Thoracic aorta (tissue), 2 donors: ENCODE measurements at regions not wholly inside any gene's neighbourhood (a gene's known extent, or its start where the extent isn't known, plus 50 kb on each side); places are given as distances from the start of the nearest gene placed in this dataset.

ENCODE experiments used
- ATAC-seq: fragments of 150-250 bp; one replicate; pipeline ENCODE4 v1.8.0; 2017; ENCODE audit warnings: low read depth; ENCODE audit not compliant: insufficient number of reproducible peaks, low FRiP score
- DNase-seq: peaks from one replicate; pipeline ENCODE4 v3.0.0-alpha.2; 2020; ENCODE audit warnings: low spot score
- H3K27ac ChIP-seq, 2 donors: fragments of 200-600 bp; sonication (generic); 1 replicate in 1 of 2; 2 replicates in 1 of 2; pipeline ENCODE4 v1.5.1; 2016; ENCODE audit warnings: mild to moderate bottlenecking in 2 of 2, moderate library complexity in 2 of 2
- H3K27me3 ChIP-seq: fragments of 200-600 bp; sonication (generic); replicated peaks from 2 replicates; pipeline ENCODE4 v1.6.0; 2016; ENCODE audit warnings: mild to moderate bottlenecking; ENCODE audit not compliant: insufficient read depth
- H3K36me3 ChIP-seq: fragments of 200-600 bp; sonication (generic); one replicate; pipeline ENCODE4 v1.5.1; 2016
- H3K4me1 ChIP-seq, 2 donors: fragments of 200-600 bp; sonication (generic); 1 replicate in 1 of 2; 2 replicates in 1 of 2; pipeline versions ENCODE4 v1.5.1 to v1.6.0; 2016; ENCODE audit warnings: low read depth in 2 of 2, mild to moderate bottlenecking in 1 of 2; ENCODE audit not compliant: control insufficient read depth in 1 of 2
- H3K4me3 ChIP-seq: fragments of 200-600 bp; sonication (generic); 2 replicates; pipeline ENCODE4 v1.5.1; 2016; ENCODE audit warnings: mild to moderate bottlenecking
- H3K9me3 ChIP-seq: fragments of 200-600 bp; sonication (generic); 2 replicates; pipeline ENCODE4 v1.5.1; 2016
- CTCF ChIP-seq: fragments of 200-600 bp; sonication (generic); IDR thresholded peaks from one replicate; pipeline ENCODE4 v1.5.1; 2019; ENCODE audit warnings: antibody characterized with exemption

- H3K36me3 ChIP-seq: no peaks in the 10 kb centered on the region
- no peaks in the 10 kb centered on the region for H3K9me3 ChIP-seq
- H3K27me3 ChIP-seq: no peaks in the 10 kb centered on the region
- no peak for TF ChIP-seq CTCF
- H3K4me1 ChIP-seq: no peaks in the 10 kb centered on the region
- H3K27ac ChIP-seq: no peak overlapping the region
- no peak for DNase-seq
- H3K4me3 ChIP-seq: no peak overlapping the region
- ATAC-seq: no peak
Observed at GRCh38 chr6:40803897-40804702, 216.9 kb upstream of the LRFN2 start.

- Histone ChIP-seq H3K4me1 (no peaks in the 10 kb centered on the region), H3K36me3 (no peaks in the 10 kb centered on the region), H3K27me3 (no peaks in the 10 kb centered on the region), H3K27ac (no peak overlapping the region), H3K9me3 (no peaks in the 10 kb centered on the region), H3K4me3 (no peak overlapping the region)
- no peak for DNase-seq
- no peak for TF ChIP-seq CTCF
- ATAC-seq: no peak
Observed at GRCh38 chr6:40802481-40802880, 215.3 kb upstream of the LRFN2 start.

GRCh38 chr6:40799296-40800140 lies 212.4 kb upstream of the LRFN2 start:
- no peaks in the 10 kb centered on the region for H3K9me3 ChIP-seq
- DNase-seq: no peak
- TF ChIP-seq CTCF: no peak
- H3K4me3 ChIP-seq: no peak overlapping the region
- no peak for ATAC-seq
- no peaks in the 10 kb centered on the region for H3K27me3 ChIP-seq
- no peaks in the 10 kb centered on the region for H3K4me1 ChIP-seq
- no peaks in the 10 kb centered on the region for H3K36me3 ChIP-seq
- no peak overlapping the region for H3K27ac ChIP-seq

GRCh38 chr6:40798069-40798770 lies 211.1 kb upstream of the LRFN2 start:
- no peak for TF ChIP-seq CTCF
- H3K4me3 ChIP-seq: no peak overlapping the region
- no peaks in the 10 kb centered on the region for H3K27me3 ChIP-seq
- no peaks in the 10 kb centered on the region for H3K4me1 ChIP-seq
- no peak for DNase-seq
- H3K9me3 ChIP-seq: no peaks in the 10 kb centered on the region
- H3K36me3 ChIP-seq: no peaks in the 10 kb centered on the region
- no peak overlapping the region for H3K27ac ChIP-seq
- no peak for ATAC-seq
